ENCODE measurements at regions not wholly inside any gene's neighbourhood (a gene's known extent, or its start where the extent isn't known, plus 50 kb on each side); places are given as distances from the start of the nearest gene placed in this dataset.
A peak's percentile ranks its signal among the peaks of the same experiment; 100 is the strongest.

DNA sequence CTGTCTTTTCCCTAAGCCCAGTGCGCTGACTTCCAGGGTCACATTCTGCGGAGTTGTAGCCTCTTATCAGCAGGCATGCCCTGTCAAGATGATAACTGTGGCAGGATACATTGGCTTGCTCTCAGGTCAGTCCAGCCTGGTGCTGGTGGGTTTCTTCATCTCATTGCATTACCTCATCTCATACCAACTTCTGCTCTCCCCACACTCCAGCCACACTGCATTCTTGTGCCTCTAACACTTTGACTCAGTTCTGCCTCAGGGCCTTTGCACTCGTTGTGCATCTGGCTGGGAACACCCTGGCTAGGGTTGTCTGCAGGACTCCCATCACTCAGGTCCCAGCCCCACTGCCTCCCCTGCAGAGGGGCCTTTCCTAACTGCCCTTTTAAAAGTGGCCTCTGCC is 110.3 kb upstream of the BACH2 start:
- DNase-seq (ENCODE audit: low read depth in 3 of 3, low spot score in 2 of 3): no peak

DNA sequence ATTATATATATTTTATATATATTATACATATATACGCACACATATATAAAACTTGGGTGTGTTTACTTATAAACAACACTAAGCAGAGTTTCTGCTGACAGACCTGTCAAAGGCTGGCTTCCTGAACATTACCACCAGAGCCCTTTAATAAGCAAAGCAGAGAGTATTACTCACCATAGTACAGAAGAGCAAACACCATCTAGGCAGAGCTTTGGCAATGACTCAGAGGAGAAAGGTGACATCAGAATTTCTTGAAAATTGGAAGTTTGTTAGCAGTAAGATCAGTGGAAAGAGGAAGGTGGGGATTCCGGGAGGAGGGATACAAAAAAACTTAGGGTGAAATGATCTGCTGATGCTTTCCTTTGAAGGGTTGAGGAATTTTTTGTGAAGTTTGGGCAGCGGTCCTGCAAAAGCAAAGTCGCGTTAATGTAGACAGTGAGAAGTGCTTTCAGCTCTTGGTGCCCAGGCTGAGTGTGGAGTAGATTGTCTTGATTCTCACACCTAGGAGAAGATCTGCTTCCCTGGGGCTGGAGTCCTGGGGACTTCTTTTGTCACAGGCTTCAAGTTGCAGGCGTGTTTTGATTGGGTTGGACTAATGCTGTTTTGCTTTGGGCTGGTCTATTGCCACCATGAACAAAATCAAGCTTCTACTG is 109.6 kb upstream of the BACH2 start:
- DNase-seq (ENCODE audit: low read depth in 3 of 3, low spot score in 2 of 3): no peak

DNA sequence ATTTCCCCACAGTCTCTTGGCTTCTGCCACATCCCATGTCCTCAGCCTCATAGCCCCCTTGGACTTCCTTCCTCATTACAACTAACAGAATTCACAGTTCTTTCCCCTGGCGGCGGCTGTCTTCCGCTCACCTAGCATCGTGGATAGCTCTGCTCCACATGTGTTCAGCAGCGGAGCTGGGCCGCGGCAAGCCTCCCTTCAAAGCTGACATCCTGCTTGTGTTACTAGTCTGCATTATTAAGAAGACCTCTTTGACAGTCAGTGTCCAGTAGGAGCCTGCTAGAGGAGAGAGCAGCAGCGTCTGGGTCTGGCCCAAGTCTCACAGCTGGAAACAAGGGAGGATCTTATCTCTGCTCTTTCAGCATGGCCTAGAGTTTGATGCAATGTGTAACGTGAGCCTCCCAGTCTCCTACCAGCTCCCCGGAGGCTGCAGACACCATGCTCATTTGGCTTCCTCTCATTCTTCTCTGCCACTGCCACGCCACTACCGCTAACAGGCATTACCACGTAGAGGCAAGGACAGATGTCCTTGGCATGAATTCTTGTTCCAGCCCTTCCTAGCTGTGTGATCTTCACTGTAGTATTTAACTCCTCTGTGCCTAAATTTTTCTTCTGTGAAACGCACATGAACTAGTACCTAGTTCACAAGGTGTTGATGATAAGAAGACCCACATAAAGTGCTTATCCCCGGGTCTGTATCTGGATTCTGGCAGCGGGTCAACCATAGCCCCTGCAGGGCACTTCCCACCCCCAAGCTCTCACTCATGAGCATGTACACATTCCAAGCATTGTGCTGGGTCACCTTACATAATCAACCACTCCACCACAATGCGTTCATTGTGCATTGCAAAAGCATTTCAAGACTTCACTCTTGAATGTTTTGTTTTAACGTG is 107.1 kb upstream of the BACH2 start:
- DNase-seq (ENCODE audit: low read depth in 3 of 3, low spot score in 2 of 3): peak in 1 of 3 donors; percentile 39

DNA sequence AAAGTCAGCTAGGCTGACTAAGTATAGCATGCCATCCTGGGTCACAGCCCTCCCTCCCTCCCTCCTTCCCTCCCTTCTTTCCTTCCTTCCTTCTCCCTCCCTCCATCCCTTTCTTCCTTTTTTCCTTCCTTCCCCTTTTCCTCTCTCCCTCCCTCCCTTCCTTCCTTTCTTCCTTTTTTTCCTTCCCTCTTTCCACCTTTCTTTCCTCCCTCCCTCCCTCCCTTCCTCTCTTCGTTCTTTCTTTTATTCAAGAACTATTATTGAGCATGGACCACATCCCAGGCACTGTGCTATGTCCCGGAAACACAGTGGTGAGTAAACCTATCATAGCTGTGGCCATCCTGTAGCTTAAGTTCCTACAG is 106.2 kb upstream of the BACH2 start:
- DNase-seq (ENCODE audit: low read depth in 3 of 3, low spot score in 2 of 3): no peak

DNA sequence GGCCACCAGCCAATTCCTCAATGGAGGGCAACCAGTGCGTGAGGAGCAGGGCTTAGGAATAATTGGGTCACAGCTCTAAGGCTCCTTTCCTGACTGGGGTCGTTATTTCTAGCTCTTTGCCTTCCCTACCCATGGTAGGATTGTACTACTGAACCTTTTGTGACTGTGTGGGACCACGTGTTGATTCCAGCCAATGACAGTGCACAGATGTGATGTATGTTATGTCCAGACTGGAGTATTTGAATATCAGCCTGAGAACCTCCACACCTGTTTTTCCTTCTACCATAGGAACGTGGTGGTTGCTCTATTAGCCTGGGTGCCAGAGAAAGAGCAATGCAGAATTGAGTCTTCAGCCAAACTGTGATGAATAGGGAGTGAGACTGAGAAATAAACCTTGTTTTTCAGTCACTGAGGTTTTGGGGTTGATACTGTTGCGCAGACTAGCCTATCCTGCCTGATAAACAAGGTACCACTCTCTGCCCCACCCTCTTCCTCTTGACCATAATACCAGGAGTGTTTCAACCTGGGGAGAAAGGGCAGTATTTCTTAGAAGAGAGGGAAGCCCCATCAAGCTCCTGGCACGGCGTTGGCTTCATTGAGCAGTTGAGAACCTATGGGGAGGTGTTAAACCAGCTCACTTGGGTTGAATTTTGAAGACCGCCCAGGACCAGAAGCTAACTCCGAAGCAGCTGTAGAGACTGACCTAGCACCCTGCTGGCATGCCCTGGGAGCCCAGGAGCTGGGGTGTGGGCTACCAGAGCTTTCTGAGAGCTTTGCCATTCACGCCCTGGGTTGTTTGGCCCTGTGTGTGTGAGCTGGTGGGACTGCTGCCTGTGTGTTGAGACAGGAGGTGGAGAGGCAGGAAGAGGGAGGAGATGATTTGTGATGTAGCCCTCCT is 105.5 kb upstream of the BACH2 start:
- no peak for DNase-seq (ENCODE audit: low read depth in 3 of 3, low spot score in 2 of 3)

DNA sequence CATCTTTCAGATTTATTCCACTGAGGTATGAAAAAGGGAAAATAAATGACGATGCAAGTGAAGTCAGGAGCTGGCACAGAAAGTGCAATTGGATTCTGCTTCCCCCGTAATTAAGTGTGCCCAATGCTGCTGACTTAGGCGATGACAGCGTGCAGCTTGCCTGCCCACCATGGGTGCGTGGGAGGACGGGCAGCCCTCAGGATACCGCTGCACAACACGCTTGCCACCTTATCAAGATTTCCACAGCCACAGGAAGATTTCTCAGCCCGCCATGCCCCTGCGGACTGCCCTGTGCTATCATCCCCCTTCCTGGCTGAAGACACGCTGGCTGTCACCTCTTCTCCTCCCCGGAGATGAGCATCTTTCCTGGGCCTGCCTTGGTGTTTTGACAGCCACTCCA is 103.3 kb upstream of the BACH2 start:
- DNase-seq (ENCODE audit: low read depth in 3 of 3, low spot score in 2 of 3): no peak

DNA sequence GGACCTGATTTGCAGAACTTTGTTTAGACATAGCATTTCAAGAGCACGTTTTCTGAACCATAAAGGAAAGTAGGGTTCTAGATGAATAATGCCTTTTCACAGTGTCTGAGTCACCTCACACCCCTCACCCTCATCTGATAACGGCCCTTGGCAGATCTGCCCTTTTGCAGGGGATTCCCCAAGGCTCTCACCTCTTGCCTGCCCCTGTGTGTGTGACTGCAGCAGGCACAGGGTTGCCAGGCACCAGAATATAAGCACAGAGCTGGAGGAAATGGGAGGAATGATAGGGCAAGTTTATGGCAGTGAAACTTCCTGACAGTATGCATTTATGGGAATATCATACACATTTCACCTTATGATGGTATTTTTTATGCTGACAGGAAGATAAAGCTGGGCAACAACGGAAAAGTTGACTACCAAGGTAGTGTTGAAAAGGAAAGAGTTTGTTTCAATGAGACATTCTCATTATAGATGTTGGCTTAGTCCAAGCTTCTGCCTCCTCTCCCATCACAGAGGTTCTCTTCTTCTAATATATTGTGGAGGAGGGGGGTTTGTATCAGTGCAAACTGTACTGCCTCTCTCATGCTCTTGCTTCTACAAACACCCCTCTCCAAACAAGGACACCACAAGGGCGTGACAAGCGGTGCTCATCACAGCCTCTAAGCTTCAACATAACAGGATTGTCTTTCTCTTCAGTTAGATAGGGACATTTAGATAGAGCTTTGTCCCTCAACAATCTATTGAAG is 101.5 kb upstream of the BACH2 start:
- DNase-seq (ENCODE audit: low read depth in 3 of 3, low spot score in 2 of 3): no peak

DNA sequence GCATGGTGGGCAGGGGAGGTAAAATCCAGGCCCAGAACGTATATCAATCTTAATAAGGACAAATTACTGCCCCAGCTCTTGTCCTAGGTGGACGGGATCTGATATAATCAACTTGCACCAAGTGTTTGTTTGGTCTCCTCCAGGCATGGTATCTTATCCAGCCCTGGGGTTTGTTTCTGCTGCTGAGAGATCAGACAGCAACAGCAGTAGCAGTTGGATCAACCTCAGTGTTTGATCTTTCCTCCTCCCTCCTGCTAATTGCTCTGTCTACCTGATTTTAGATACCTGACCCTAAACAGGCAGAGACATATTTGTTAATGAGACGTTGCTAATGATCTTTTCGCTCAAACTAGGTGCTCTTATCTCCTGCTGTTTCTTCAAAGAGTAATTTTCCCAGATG is 100.4 kb upstream of the BACH2 start:
- DNase-seq (ENCODE audit: low read depth in 3 of 3, low spot score in 2 of 3): no peak

DNA sequence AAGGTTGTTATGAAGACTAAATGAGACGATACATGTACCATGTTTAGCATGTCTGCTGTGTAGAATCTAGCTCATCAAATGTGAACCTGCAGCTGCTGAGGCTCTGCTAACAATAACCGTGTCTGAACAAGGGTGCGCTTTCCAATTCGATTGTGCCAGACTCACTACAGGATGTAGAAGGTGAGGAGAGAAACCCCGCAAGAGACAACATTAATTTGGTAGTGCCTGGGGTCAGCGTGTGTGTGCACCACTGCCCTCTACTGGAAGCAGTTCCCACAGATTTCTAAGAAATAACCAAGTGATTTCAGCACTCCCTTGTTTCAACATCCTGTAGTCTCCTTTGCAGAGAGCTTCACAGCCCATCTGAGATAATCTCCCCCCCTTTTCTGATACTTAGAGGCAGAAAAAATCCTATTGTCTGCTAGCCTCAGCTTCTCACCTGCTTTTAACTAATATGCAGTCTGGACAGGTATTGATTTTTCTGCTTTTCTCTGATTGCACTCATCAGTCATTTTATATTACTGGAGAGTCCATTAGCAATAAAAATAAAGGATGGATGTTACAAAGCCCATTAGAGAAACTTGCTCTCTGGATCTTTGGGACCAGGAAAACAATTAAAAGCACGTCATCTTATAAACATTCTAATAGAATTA is 96.7 kb upstream of the BACH2 start:
- DNase-seq (ENCODE audit: low read depth in 3 of 3, low spot score in 2 of 3): peak; percentile 47 to 61 (median 51)

DNA sequence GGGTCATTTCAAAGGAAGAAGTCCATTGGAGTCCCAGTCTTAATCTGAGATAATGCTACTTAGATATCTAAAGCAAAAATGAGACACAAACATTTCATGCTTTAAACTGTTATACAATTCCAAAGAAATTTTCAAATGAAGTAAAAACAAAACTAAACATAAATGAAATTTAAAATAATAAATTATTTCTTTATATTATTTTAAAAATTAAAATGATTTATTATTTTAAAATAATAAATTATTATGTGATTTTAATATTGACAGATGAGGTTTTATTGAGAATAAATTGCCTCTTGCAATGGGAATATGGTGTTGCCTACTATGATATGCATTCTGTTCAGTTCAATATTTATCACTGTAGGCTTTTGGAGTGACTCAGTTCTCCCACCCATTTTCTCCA is 93.7 kb upstream of the BACH2 start:
- no peak for DNase-seq (ENCODE audit: low read depth in 3 of 3, low spot score in 2 of 3)

DNA sequence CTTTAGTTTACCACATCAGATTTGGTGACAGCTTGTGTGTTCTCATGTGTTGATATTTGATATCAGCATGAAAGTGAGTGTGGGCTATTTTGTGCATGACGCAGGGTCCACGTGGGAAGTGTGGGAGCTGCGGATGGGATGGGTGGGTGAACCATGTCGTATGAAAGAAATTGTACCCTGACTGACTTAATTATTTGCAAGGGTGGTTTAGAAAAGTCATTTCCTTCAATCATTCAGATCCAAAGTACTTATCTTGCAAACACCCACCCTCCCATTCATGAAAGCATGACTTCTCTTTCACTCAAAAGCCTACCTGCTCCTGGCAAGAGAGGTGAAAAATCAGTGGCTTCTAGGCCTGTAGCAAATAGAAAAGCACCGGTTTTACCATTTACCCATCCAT is 91.8 kb upstream of the BACH2 start:
- DNase-seq (ENCODE audit: low read depth in 3 of 3, low spot score in 2 of 3): no peak

DNA sequence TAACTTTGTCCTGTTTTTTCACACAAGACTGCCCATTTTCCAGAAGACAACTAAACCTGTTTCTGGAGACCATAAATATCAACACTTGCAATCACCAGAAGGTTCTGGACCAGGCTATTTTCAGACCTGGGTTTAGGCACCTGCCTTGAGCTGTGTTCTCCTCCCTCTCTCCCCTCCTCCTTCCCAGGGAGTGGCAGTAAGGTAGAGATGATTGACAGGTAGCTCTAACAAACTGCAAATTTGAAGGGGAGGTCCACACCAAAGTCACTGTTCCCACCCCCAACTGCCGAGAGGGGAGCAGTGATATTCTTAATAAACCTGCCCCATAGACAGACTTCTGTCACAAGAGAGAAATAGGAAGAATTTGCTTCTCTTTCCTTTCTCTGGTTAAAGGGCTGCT is 91.2 kb upstream of the BACH2 start:
- no peak for DNase-seq (ENCODE audit: low read depth in 3 of 3, low spot score in 2 of 3)

DNA sequence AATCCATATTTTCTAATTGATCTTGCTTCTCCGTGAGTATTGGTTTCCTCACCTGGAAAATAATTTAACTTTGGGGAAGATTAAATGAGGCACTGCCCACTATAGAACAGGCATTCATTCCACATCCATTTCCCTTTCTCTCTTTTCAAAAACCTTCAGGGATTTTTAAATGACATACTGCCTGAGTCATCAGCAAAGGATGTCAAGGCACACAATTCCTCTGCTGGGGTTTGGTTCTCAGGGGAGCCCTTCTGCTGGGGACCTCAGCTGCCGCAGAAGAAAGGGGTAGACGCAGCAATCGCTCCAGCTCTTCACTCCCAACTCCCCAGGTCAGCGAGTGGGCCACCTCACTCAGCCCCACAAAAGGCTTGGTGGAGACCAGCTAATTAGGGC is 90.7 kb upstream of the BACH2 start:
- DNase-seq (ENCODE audit: low read depth in 3 of 3, low spot score in 2 of 3): no peak

DNA sequence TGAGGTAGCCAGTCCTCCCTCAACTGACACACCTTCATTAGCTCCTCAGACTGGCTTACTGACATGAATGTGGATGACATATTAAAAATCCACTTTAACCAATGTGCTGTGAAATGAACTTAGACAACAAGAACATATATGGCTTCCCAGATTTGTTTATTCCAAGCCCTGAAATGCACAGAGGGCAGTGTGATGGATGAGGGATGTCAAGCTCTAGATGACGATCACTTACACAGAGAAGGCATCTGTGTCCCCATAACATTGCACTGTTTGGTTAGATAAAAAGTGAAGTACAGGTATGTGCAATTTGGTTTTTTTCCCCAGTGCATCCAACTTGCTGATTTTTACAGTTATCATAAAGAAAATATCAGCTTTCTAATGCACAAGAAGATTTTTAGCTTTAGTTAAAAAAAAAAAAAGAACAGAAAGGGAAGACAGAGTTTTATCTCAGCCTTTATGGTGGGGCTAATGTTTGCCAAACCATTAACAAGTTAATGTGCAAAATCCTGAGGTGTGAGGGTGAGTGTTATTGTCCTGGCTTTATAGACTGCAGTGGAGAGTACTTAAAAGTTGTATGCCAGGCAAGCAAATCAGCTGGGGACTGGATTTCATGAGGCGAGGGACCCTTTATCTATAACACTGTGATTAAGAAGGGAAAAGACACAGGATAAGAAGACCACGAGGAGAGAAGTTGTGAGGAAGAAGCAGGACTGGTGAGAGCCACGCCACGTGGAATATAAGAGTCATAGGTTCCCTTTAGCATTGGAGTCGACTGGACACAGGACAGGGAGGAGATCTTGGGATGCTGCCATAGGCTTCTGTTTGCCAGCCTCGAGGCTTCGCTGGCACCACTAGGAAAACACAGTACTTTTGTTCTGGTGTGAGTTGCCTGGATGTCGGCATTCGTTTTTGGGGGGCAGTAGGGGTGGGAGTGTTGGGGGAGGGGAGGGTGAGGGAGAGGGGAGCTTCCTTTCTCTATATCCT is 90.0 kb upstream of the BACH2 start:
- no peak for DNase-seq (ENCODE audit: low read depth in 3 of 3, low spot score in 2 of 3)

DNA sequence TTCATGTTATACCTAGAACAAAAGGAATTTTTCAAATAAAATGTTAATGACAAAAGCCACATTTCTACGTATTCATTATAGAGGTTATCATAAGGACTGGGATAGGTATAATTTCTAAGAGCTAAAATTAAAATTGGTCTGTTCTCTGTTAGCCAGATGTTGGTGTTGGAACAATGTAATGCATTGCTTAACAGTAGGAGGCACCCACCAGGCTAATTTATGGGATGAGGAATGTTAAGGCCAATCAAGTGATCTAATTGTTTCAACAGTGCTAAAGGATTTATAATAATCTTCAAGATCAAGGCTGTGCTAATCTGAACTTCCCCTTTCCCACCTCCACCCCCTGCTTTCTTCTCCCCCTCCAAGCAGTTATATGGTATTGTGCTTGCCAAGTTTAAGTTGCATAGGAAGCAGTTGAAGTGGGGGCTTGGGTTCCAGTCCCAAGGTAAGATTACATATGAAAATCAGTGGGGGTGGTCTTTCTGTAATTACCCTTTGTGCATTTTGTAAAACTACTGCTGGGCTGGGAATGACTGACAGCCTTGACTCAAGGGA is 89.2 kb upstream of the BACH2 start:
- DNase-seq (ENCODE audit: low read depth in 3 of 3, low spot score in 2 of 3): no peak

DNA sequence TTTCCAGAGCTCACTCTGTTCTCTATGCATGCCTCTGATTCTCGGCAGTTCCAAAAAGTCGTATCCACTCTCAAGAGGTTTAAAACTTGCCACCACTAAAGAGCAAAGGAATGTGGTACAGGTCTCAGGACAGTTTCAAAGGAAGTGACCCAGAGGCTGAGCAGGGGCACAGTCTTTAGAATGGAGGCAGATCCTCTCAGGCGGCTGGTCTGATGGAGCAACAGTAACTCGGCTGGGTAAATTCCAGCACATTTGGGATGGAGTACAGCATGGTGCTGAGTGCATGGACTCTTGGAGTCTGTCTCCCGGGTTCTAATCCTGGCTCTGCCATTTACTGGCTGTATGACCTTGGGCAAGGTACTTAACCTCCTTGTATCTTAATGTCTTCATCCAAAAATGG is 88.1 kb upstream of the BACH2 start:
- DNase-seq (ENCODE audit: low read depth in 3 of 3, low spot score in 2 of 3): no peak

DNA sequence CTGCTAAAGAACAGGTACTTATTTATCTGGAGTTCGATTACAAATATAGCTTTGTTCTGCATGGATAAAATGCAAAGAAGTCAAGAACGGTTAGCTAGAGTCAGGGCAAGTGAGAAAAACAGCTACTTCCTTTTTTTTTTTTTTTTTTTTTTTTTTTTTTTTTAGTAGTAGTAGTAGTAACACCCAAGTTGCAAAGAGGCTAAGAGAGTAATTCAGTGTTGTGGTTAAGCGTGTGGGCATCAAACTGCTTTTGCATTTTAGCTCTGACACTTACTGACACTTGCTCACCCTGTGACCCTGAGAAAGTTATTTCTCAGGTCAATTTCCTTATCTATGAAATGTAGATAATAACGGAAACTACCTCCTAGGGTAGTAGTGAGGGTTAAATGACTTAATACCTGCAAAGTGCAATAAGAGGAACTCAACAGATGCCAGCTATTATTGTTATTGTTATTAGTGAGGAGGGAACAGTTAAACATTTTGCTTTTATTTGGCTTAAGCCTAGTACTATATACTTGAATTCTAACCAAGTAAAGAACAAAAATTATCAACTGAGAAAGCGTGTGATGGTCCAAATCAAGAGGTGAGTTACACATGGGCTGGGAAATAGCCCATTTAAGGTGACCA is 86.7 kb upstream of the BACH2 start:
- no peak for DNase-seq (ENCODE audit: low read depth in 3 of 3, low spot score in 2 of 3)

DNA sequence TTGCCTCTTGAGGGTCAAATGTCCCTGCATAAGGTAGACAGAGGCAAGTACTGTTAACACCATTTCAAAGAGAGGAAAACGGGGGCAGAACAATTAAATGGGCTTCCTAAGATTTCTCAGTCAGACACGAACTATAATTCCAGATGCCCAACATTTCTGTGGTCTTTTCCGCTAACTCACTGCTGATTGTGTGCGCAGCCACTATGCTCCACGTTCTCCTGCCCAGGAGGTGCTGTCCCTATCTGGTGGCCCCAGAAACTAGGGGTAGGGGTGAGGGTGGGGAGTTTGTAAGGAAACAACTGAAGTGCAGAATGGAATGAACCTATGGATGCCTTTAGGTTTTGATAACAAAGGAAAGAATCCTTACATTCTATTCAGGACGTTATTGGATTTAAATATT is 86.1 kb upstream of the BACH2 start:
- no peak for DNase-seq (ENCODE audit: low read depth in 3 of 3, low spot score in 2 of 3)

All from right renal cortex interstitium (tissue), 3 donors.